WTC11 (cell line): ENCODE measurements at regions not wholly inside any gene's neighbourhood (a gene's known extent, or its start where the extent isn't known, plus 50 kb on each side); places are given as distances from the start of the nearest gene placed in this dataset.

ENCODE experiments used
- ATF2 ChIP-seq: sonication (generic); formaldehyde crosslinking; IDR thresholded peaks from 2 replicates; pipeline ENCODE4 v1.8.1; 2022; ENCODE audit warnings: low read depth, missing genetic modification reagents, borderline replicate concordance
- CREB1 ChIP-seq: sonication (generic); formaldehyde crosslinking; IDR thresholded peaks from 2 replicates; pipeline ENCODE4 v1.8.0; 2023; ENCODE audit warnings: mild to moderate bottlenecking, missing genetic modification reagents
- CTCF ChIP-seq: fragments of 200-600 bp; IDR thresholded peaks from 2 replicates; pipeline ENCODE4 v1.8.0; 2022; ENCODE audit warnings: antibody characterized with exemption
- E2F4 ChIP-seq: sonication (generic); formaldehyde crosslinking; IDR thresholded peaks from 2 replicates; pipeline ENCODE4 v1.8.1; 2022; ENCODE audit warnings: low read depth, mild to moderate bottlenecking, moderate library complexity, missing genetic modification reagents, borderline replicate concordance
- ESRRA ChIP-seq: sonication (generic); formaldehyde crosslinking; IDR thresholded peaks from 2 replicates; pipeline ENCODE4 v1.8.1; 2022; ENCODE audit warnings: mild to moderate bottlenecking, missing genetic modification reagents, borderline replicate concordance
- FOXK1 ChIP-seq: sonication (generic); formaldehyde crosslinking; IDR thresholded peaks from 2 replicates; pipeline ENCODE4 v1.8.0; 2022; ENCODE audit warnings: mild to moderate bottlenecking, moderate library complexity, missing genetic modification reagents
- JUN ChIP-seq: sonication (generic); formaldehyde crosslinking; IDR thresholded peaks from 2 replicates; pipeline ENCODE4 v1.8.0; 2023; ENCODE audit warnings: mild to moderate bottlenecking, missing genetic modification reagents
- SP1 ChIP-seq: sonication (generic); formaldehyde crosslinking; conservative IDR thresholded peaks from 2 replicates; pipeline ENCODE4 v1.8.1; 2022; ENCODE audit warnings: missing genetic modification reagents
- TEAD4 ChIP-seq: sonication (generic); formaldehyde crosslinking; IDR thresholded peaks from 2 replicates; pipeline ENCODE4 v1.8.0; 2022; ENCODE audit warnings: mild to moderate bottlenecking, missing genetic modification reagents
- ZNF121 ChIP-seq: sonication (generic); formaldehyde crosslinking; IDR thresholded peaks from 2 replicates; pipeline ENCODE4 v1.8.0; 2023; ENCODE audit warnings: missing genetic modification reagents

- no peak for TF ChIP-seq CTCF
- no peak for TF ChIP-seq SP1 (CRISPR knock-in tag)
- TF ChIP-seq ATF2 (CRISPR knock-in tag), result no peak
- no peak for TF ChIP-seq ZNF121 (CRISPR knock-in tag)
- no peak for TF ChIP-seq TEAD4 (CRISPR knock-in tag)
- no peak for TF ChIP-seq ESRRA (CRISPR knock-in tag)
- TF ChIP-seq CREB1, result no peak
- TF ChIP-seq JUN (CRISPR knock-in tag), result no peak
- no peak for TF ChIP-seq FOXK1 (CRISPR knock-in tag)
- no peak for TF ChIP-seq E2F4
These were observed 232.1 kb upstream of the ZWINT start for GRCh38 chr10:56593120-56593519.
